Erythroblast (primary cell): ENCODE measurements at regions not wholly inside any gene's neighbourhood (a gene's known extent, or its start where the extent isn't known, plus 50 kb on each side); places are given as distances from the start of the nearest gene placed in this dataset.

Experiments used
- DNase-seq, 2 experiments: peaks; one replicate each; lab custom pipeline; 2025; lab: John Stamatoyannopoulos, UW
- GATA1 ChIP-seq: IDR thresholded peaks from 2 replicates; pipeline ENCODE4 v1.6.1; 2011; ENCODE audit warnings: low read depth, mild to moderate bottlenecking, control low read depth, low read length, moderate library complexity
- POLR2A ChIP-seq: IDR thresholded peaks from 2 replicates; pipeline ENCODE4 v1.6.1; 2011; ENCODE audit warnings: mild to moderate bottlenecking, low read length

DNA sequence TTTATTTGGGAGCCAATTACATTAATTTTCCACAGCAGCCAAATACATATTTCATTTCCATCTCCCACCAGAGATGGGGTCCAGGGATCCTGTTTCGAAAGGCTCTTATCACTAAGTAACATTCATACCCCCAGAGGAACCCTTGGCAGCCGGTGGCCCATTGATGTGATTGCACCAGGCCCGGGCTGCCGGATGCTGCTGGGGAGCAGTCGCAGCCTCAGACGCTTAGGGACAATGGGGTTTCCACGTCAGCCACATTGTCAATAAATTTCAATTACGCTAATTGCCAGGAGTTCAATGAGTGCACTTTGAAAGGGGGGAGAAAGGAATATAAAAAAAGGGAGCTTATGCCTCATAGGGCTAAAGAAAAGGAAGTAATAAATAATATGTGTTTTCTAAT, 478.8 kb upstream of the ADAMTS16 start:
- TF ChIP-seq GATA1 (no peak), POLR2A (no peak)
- DNase-seq: no peak

GRCh38 chr5:4661836-4662235, 478.3 kb upstream of the ADAMTS16 start:
- TF ChIP-seq GATA1: no peak
- no peak for TF ChIP-seq POLR2A
- no peak for DNase-seq

- DNase-seq: no peak
- TF ChIP-seq POLR2A (no peak), GATA1 (no peak)
Measured at GRCh38 chr5:4662756-4663155, 477.4 kb upstream of the ADAMTS16 start.

DNA sequence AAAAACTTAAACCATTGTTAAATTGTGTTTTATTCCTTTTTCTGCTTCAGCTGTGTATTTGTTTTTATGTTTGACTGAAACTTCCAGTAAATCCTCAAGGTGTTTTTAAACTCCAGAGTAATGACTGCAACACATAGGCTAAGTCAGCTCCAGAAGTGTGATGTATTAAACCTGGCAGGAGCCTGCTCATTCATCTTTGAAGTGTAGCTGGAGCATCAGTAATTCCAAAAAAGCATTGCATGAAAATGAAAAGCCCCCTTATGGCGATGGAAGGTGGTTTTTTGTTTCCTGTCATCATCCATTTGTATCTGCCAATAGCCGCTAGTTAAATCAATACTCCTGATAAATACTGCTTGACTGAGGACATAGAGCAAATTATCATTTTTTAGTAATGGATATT, 474.2 kb upstream of the ADAMTS16 start:
- DNase-seq: no peak

DNA sequence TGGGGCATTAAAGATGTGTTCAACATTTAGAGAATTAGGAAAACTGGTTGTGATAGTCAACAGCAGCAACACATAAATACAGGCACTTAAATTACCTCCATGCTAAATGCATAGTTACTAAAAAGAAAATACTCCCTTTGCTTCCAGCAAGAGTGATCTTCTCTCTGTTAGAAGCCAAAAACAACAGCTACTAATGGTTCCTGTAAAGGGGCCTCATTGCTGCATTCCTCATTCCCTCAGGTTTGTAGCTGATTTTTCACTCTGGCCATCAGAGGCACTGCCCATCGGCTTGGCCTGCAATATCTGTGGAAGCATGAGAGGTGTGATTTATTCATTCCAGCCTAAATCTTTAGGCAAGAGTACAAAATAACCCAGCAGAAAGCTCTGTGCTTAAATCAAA, 466.0 kb upstream of the ADAMTS16 start:
- no peak for TF ChIP-seq GATA1
- no peak for TF ChIP-seq POLR2A
- no peak for DNase-seq

More for the DNA sequence above, 474.2 kb upstream of the ADAMTS16 start:
- TF ChIP-seq POLR2A (no peak), GATA1 (no peak)

DNA sequence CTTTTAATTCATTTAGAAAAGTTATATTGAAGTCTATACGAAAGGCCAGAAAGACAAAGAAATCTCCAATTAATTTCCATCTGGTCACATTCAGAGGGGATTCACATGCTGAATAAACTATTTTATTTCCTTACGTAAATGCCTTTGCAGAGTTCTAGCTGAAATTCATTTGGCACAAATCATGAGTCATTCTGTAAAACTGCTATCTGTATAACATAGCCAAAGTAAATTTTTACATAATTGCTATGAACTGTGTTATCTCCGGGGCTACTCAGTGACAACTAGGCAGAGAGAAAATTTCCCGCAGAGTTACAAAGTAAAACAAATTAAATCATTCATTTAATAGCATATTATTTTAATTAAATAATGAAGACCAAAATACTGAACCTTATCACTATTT, 463.2 kb upstream of the ADAMTS16 start:
- DNase-seq: no peak
- TF ChIP-seq POLR2A (no peak), GATA1 (no peak)

DNA sequence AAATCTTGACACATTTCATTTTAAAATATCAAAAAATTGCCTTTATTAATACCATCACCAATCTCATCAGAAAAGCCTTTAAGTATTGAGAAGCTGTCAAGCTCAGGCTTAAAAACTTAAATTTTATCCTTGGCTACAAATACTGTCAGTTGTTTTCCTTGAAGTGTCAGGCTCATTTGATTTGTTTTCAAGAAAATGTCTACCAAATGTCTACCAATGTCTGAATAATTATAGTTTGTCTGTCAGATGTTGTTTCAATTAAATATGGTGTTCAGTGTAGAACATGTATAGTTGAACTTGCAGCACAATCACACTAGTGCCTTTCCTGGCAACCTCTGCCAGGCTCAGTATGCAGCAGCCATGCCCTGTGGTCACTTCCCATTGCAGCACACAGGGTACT, 455.2 kb upstream of the ADAMTS16 start:
- TF ChIP-seq GATA1 (no peak), POLR2A (no peak)
- DNase-seq: no peak

DNA sequence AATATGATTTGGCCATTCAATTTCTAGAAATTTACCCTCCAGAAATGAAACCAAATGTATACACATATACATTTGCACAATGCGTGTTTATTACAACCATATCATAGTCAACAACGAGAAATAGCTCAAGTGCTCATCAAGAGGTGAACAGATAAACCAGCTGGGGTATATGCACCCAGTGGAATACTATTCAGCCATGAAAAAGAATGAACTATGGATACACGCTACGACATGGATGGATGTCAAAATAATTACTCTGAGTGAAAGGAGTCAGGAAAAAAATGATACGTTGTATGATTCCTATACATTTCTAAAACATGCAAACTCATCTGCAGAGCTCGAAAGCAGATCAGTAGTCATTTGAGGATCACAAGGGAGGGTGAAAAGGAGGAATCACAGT, 441.5 kb upstream of the ADAMTS16 start:
- no peak for TF ChIP-seq POLR2A
- no peak for TF ChIP-seq GATA1

DNA sequence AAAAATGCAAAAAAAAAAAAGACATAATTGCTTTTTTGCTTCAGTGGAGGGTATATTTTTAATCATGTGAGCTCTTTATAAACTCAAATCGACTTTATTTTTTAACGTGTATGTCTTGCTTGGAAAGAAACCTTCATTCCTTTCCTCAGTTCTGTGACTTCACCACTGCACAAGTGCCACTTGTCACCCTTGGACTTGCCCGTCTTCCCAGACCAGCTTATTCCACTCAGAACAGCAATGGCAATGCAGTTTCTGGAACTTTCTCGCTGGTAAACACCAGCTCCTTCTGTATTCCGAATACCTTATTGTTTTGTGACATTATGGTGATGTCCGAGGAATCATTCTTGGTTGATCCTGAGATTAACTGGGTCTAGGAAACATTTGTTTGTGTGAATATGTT, 440.5 kb upstream of the ADAMTS16 start:
- TF ChIP-seq GATA1 (no peak), POLR2A (no peak)
- DNase-seq: no peak

More for the DNA sequence above, 441.5 kb upstream of the ADAMTS16 start:
- no peak for DNase-seq

- TF ChIP-seq GATA1 (no peak), POLR2A (no peak)
- peak; percentile 6 to 33 for DNase-seq
Measured at GRCh38 chr5:4700069-4700468, 440.1 kb upstream of the ADAMTS16 start.

DNA sequence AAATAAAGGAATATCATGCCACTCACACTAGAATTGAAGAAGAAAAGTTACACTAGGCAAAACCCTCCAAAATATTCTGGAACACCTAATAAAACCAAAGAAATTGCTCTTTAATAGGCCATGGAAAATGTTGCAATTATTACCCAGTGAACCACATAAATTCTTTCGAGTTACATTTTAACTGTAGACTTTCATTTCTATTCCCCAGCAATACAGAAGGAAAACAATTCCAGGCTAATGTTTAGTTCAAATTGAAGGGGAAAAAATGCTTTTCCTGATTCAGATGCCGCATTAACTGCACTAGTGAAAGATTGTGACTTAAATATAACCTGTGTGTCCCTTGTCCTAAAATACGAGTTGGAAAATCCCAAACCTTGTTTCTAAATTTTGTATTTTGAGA, 439.3 kb upstream of the ADAMTS16 start:
- no peak for DNase-seq
- TF ChIP-seq POLR2A (no peak), GATA1 (no peak)

GRCh38 chr5:4703931-4704458, 436.1 kb upstream of the ADAMTS16 start:
- no peak for DNase-seq
- TF ChIP-seq POLR2A: no peak

GRCh38 chr5:4704951-4705350, 435.2 kb upstream of the ADAMTS16 start:
- no peak for TF ChIP-seq POLR2A
- no peak for TF ChIP-seq GATA1
- no peak for DNase-seq

GRCh38 chr5:4716781-4717180, 423.3 kb upstream of the ADAMTS16 start:
- DNase-seq: no peak
- TF ChIP-seq GATA1 (no peak), POLR2A (no peak)

- no peak for TF ChIP-seq GATA1
- DNase-seq: no peak
Measured at GRCh38 chr5:4717446-4717845, 422.7 kb upstream of the ADAMTS16 start.

GRCh38 chr5:4720831-4721230, 419.3 kb upstream of the ADAMTS16 start:
- no peak for DNase-seq
- TF ChIP-seq GATA1: no peak
- TF ChIP-seq POLR2A: no peak
